Right cardiac atrium (tissue), 5 donors: ENCODE measurements at regions not wholly inside any gene's neighbourhood (a gene's known extent, or its start where the extent isn't known, plus 50 kb on each side); places are given as distances from the start of the nearest gene placed in this dataset.
"Not testable (repeated sequence)": the region's sequence is repeated elsewhere in the genome, so short reads cannot be mapped to it uniquely, and the experiment has no call there.

ENCODE experiments used
- ATAC-seq, 2 donors: fragments of 200-7000 bp; cut with Tn5 transposase; one replicate each; pipeline versions ENCODE4 v1.8.0 to v1.9.1; 2020; ENCODE audit warnings: moderate library complexity in 2 of 2, mild to moderate bottlenecking in 1 of 2
- DNase-seq, 3 donors: peaks; one replicate each; pipeline ENCODE4 v3.0.0-alpha.2; 2020
- H3K27ac ChIP-seq: one replicate; pipeline ENCODE4 v1.5.1; 2013; ENCODE audit warnings: mild to moderate bottlenecking, low read length, control low read depth, moderate library complexity
- H3K27me3 ChIP-seq: one replicate; pipeline ENCODE4 v1.6.1; 2013; ENCODE audit not compliant: control insufficient read depth, insufficient read depth
- H3K4me1 ChIP-seq: one replicate; pipeline ENCODE4 v1.6.1; 2013; ENCODE audit warnings: low read length; ENCODE audit not compliant: control insufficient read depth, insufficient read depth
- H3K4me3 ChIP-seq: one replicate; pipeline ENCODE4 v1.5.1; 2013; ENCODE audit warnings: low read length, control low read depth
- H3K9me3 ChIP-seq: one replicate; pipeline ENCODE4 v1.6.1; 2013; ENCODE audit warnings: low read length; ENCODE audit not compliant: control insufficient read depth
- WGBS: extraction: QIAGEN DNeasy Blood & Tissue Kit; methylation state at CpG from one replicate; pipeline ENCODE4 v1.1.7; 2013; 5-methylcytosine and 5-hydroxymethylcytosine counted together
- intact Hi-C, 4 donors: fragments of 100-400 bp; cut with DNase I; formaldehyde crosslinking; loops; one replicate each; pipeline versions ENCODE4 v1.11.0 to v1.14.0; 2022 to 2023
- donor health status: healthy with polysubstance abuse.
- donor health status: DM: no; HTN: yes; CAD: no.
- donor health status: DM: no; HTN: no; CAD: no.
- donor health status: DM: no; HTN: yes; CAD: no; lungs with severe emphysema.
- donor health status: DM: yes; HTN: yes; CAD: no.

DNA sequence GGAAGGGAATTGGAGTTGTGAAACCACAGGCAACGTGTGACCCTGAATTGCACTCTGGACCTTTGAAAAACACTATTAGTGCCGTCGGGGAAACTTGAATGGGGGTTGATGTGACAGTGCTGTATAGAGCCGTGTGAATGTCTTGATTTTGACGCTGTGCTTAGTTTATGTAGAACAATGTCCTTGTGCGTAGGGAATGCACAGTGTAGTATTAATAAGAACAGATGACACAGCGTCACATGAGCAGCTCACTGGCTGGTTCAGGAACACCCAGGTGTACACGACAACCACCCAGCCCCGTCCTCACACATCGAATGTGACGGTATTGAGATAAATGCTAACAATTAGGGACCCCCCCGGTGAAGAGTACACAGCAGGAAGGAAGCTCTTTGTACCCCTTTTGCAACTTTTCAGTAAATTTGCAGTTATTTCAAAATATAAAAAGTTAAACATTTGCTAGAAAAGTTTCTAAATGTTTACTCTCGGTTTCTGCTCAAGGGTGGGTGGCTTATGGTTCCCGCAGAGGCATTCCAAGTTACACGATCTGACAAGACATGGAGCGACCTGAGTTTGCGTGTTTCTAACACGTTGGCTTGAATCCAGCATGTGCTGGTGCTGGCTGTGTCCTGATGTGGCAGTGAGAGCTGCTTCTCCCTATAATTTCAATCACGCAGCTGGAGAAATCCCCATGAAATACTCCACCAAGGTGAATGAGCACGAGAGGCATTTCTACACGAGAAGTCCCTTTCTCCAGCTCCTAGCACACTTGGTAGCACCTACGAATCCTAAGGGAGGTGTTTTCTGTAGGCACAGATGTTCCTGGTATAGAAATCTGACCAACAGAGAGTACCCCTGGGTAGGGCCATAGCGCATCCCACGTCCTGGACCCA lies 208.0 kb upstream of the EXOC2 start:
- Histone ChIP-seq H3K4me3 (no peak overlapping the region), H3K27me3 (no peaks in the 10 kb centered on the region), H3K9me3 (no peaks in the 10 kb centered on the region), H3K4me1 (no peaks in the 10 kb centered on the region), H3K27ac (no peak overlapping the region)
- ATAC-seq (no peak), DNase-seq (no peak)
- WGBS, result 81% methylated on average over 24 of the region's 24 CpGs
- intact Hi-C loops, result no loop called here

DNA sequence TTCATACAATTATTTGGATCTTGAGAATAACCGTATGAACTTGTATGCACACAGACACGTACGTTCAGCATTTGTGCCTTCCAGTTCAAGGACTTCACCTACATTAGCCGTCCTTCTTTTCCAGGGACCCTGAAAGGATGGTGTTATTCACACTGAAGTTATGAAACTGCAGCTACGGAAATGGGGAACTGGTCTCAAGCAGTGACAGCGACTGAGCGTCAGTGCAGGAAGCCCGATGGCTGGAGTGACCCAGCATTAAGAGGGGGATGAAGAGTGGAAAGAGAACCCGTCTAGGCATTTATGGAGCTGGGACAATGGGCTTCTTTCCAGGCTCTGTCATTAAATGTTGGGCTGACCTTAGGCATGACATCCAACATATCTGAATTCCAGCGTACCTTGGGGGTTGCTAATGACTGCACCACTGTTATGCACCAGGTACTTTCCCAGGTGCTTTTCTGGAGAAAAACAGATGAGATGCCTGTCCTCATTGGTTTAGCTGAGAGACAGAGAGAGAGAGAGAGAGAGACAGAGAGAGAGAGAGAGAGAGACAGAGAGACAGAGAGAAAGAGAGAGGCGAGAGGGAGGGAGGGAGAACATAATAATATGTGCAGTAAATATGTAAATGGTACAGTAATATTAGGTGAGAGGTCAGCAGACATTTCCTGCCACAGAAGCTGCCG lies 204.7 kb upstream of the EXOC2 start:
- no peak overlapping the region for H3K27ac ChIP-seq
- DNase-seq (no peak), ATAC-seq (no peak)
- intact Hi-C loops, result no loop called here
- no peaks in the 10 kb centered on the region for H3K9me3 ChIP-seq
- H3K4me3 ChIP-seq, result no peak overlapping the region
- 82% methylated on average over 12 of the region's 12 CpGs for WGBS
- H3K27me3 ChIP-seq, result no peaks in the 10 kb centered on the region
- H3K4me1 ChIP-seq, result no peaks in the 10 kb centered on the region

DNA sequence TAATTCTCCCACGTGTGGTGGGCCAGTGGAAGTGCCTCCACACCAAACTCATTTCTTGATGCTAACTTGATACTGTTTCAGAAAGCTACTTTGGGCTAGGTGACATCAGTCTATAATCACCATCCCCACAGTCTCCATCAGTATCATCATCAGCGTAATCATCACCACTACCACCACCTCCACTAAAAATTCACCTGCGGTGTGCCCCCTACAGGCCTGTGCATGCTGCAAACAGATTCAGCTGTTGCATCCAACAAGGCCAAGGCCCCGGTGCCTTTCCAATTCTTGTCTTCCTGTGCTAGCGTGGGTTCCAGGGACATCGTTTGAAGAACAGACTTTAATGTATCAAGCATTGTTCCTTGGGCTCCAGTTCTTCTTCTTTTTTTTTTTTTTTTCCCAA lies 201.3 kb upstream of the EXOC2 start:
- intact Hi-C loops, result no loop called here
- H3K4me1 ChIP-seq, result no peaks in the 10 kb centered on the region
- H3K27me3 ChIP-seq, result no peaks in the 10 kb centered on the region
- no peak for DNase-seq
- no peak overlapping the region for H3K4me3 ChIP-seq
- H3K9me3 ChIP-seq, result no peaks in the 10 kb centered on the region
- ATAC-seq, result no peak
- WGBS, result 75% methylated on average over 6 of the region's 6 CpGs
- H3K27ac ChIP-seq, result no peak overlapping the region

DNA sequence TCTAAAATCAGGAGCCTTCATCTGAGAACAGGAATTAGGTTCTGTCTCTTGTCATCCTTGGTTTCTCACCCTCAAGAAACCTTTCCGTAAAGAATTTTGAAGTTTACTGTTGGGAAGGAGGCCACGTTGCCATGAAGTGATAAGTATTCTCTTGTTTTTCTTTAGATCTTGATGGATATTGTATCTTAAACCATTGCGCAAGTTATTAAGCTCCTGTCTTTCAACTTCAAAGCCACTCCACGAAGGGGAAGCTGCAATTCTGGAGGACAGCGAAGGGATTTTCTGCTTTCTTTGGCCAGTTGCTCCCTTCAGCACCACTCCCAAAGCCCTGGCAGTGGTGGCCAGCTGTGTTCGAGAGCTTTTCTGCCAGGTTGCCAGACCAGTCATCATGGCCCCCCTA lies 198.1 kb upstream of the EXOC2 start:
- DNase-seq (no peak), ATAC-seq (no peak)
- Histone ChIP-seq H3K27me3 (no peaks in the 10 kb centered on the region), H3K4me1 (no peaks in the 10 kb centered on the region), H3K9me3 (no peaks in the 10 kb centered on the region), H3K4me3 (no peak overlapping the region), H3K27ac (no peak overlapping the region)
- intact Hi-C loops, result no loop called here
- WGBS, result 75% methylated on average over 6 of the region's 6 CpGs

DNA sequence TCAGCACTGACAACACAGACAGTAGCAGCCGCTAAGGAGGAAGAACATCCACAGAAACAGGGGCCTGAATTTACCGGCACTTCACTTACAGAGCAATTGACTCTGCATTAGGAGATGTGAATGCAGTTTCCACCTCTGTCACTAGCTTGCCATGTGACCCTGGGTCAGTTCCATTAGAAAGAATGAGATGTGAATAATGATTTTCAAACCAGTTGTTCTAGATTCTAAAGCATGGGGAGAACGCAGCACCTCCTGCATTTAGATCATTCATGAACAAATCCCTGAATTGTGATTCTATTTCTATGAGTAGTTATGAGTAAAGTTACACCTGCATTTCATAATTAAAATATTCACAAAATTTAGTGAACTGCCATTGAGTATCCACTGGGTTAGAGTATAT lies 197.3 kb upstream of the EXOC2 start:
- WGBS, result 77% methylated on average over 3 of the region's 3 CpGs
- Histone ChIP-seq H3K4me3 (no peak overlapping the region), H3K27ac (no peak overlapping the region), H3K9me3 (no peaks in the 10 kb centered on the region), H3K4me1 (no peaks in the 10 kb centered on the region), H3K27me3 (no peaks in the 10 kb centered on the region)
- intact Hi-C loops, result no loop called here
- ATAC-seq (no peak), DNase-seq (no peak)

DNA sequence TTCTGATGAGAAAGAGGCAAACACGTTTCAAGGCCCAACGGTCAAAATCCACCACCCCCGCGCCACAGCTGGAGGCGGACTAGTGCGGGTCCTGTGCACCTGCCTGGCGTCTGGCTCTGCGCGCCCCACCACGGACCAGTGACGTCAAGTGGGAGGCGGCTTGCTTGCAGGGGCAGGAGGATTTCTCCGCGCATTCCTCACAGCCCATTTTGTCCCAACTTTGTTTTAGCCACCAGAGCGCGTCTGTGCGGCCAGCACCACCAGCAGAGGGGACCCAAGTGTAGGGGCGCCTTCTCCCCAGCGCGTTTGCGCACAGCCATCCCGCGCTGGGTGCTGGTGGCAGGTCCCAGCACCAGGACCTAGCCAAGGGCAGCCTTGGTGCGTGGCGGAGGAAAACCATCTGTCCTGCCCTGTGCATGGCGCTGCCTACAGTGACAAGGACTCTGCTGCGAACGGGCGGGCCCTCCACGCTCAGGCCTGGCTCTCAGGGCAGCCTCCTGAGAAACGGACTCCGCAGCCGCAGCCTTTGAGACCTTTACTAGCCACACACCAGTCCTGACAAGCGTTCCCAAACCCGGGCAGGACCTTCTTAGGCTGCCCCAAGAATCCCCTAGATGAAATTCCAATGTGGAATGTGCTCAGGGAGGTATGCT lies 194.8 kb upstream of the EXOC2 start:
- ATAC-seq, result no peak
- no peak overlapping the region for H3K27ac ChIP-seq

DNA sequence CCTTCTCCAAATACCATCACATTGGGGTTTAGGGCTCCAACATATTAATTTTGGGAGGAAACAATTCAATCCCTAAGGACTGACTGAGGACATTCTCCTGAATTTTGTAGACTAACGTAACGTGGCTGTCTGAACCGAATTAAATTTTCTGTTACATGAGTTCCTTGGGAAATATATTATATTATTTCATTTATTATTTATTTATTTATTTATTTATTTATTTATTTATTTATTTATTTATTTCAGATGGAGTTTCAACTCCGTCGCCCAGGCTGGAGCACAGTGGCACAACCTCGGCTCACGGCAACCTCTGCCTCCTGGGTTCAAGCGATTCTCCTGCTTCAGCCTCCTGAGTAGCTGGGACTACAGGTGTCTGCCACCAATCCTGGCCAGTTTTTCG lies 193.2 kb upstream of the EXOC2 start:
- DNase-seq, intact Hi-C loops, H3K27me3 ChIP-seq, ATAC-seq, H3K4me3 ChIP-seq, H3K9me3 ChIP-seq, H3K27ac ChIP-seq, H3K4me1 ChIP-seq: not testable (repeated sequence)
- WGBS, result 92% methylated on average over 9 of the region's 9 CpGs

More for the DNA sequence above, 194.8 kb upstream of the EXOC2 start:
- no peaks in the 10 kb centered on the region for H3K9me3 ChIP-seq
- intact Hi-C loops, result no loop called here
- H3K4me1 ChIP-seq, result no peaks in the 10 kb centered on the region
- H3K27me3 ChIP-seq, result no peaks in the 10 kb centered on the region
- H3K4me3 ChIP-seq, result no peak overlapping the region
- 77% methylated on average over 35 of the region's 35 CpGs for WGBS
- no peak for DNase-seq

DNA sequence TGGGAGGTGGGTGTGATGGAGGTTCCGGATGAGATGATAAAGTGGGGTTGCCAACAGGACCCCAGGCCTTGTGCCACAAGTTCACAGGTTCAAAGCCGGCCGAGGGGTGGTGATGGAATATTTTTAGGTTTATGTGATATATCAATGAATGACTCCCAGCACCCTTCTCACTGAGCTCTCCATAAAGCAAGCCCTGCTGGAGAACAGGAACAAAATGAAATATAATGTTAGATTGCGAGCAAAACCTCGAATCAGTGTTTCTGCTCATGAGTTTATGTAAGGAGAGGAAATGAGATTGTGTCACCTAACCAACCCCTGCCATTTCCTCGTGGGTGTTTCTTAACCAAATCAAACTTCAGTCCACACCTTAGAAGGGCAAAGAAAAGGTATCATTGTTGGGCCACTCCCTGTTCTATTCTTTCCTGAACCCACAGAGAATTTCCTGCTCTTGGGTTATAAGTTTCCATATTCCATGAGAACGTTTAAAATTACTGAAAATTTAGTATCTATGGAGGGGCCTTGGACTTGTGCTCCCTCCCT lies 192.2 kb upstream of the EXOC2 start:
- H3K4me3 ChIP-seq, result no peak overlapping the region
- no peak overlapping the region for H3K27ac ChIP-seq
- no peaks in the 10 kb centered on the region for H3K27me3 ChIP-seq
- no peaks in the 10 kb centered on the region for H3K4me1 ChIP-seq
- 68% methylated on average over 7 of the region's 7 CpGs for WGBS
- no peak for DNase-seq
- intact Hi-C loops, result no loop called here
- no peaks in the 10 kb centered on the region for H3K9me3 ChIP-seq
- ATAC-seq, result no peak

DNA sequence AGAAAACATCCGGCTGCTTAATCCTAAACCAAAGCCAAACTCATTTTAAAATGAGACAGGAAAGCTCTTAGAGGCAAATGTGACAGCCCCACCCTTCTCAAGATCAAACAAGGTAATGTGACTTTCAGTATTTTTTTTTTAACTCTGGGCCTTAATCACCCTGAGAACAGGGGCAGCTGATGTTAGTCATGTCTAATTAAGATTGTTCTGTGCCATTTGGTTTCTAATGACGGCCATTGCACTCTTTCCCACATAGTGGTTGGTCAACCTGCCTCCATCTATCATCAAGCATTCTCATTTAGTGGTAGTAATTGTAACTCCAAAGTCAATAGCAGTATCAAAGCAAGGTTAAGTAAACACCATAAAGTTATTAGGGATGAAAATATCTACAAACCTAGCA lies 191.6 kb upstream of the EXOC2 start:
- no peak overlapping the region for H3K27ac ChIP-seq
- ATAC-seq (no peak), DNase-seq (no peak)
- no peaks in the 10 kb centered on the region for H3K27me3 ChIP-seq
- H3K9me3 ChIP-seq, result no peaks in the 10 kb centered on the region
- WGBS, result 76% methylated on average over 2 of the region's 2 CpGs
- intact Hi-C loops, result no loop called here
- H3K4me1 ChIP-seq, result no peaks in the 10 kb centered on the region
- no peak overlapping the region for H3K4me3 ChIP-seq

DNA sequence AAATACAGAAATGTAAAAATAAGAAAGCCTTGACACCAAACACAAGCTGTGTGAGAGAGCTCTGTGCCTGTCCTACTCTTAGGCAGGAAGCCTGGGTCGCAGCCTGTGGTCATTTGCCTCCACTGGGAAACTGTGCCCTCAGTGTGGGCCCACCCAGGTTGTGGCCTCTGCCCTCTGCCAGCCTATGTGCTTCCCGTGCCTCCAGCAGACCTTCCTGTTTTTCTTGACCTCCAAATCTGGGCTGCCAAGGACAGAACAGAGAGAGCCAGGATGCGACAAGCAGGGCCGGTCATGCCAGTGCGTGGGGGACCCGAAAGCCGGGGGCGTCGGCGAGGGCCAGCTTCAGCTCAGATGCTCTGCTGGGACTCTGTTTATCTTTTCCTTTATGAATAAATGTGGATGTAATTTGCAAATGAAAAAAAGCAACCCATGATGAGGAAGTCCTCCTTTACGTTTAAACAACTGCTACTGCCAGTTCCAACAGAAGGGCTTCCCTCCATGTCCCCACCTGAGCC lies 189.2 kb upstream of the EXOC2 start:
- Histone ChIP-seq H3K27me3 (no peaks in the 10 kb centered on the region), H3K9me3 (no peaks in the 10 kb centered on the region), H3K4me1 (no peaks in the 10 kb centered on the region), H3K4me3 (no peak overlapping the region), H3K27ac (no peak overlapping the region)
- DNase-seq (no peak), ATAC-seq (no peak)
- intact Hi-C loops, result no loop called here
- 70% methylated on average over 11 of the region's 11 CpGs for WGBS

DNA sequence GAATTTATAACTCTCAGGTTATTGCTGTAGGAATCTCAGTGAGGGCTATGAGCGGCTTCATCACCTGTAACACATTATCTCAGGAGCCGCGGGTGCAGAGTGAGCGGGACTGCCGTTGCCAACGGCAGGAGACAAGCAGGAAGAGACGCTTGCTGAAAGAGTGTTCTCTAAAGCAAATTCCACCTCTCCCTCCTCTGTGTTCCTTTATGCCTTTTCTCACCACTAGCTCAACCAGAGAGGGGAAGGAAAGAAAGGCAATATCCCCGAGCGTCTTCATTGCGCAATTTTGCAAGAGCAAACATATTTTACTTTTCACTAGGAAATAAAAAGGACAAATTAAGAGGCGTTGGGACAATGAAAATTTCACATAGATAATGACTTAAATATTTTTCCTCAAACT lies 185.2 kb upstream of the EXOC2 start:
- WGBS, result 82% methylated on average over 11 of the region's 11 CpGs
- DNase-seq, result no peak
- no peaks in the 10 kb centered on the region for H3K27me3 ChIP-seq
- H3K27ac ChIP-seq, result no peak overlapping the region
- no peaks in the 10 kb centered on the region for H3K4me1 ChIP-seq
- intact Hi-C loops, result no loop called here
- H3K9me3 ChIP-seq, result no peaks in the 10 kb centered on the region
- no peak overlapping the region for H3K4me3 ChIP-seq
- ATAC-seq, result no peak
